ENCODE measurements at regions not wholly inside any gene's neighbourhood (a gene's known extent, or its start where the extent isn't known, plus 50 kb on each side); places are given as distances from the start of the nearest gene placed in this dataset.

DNA sequence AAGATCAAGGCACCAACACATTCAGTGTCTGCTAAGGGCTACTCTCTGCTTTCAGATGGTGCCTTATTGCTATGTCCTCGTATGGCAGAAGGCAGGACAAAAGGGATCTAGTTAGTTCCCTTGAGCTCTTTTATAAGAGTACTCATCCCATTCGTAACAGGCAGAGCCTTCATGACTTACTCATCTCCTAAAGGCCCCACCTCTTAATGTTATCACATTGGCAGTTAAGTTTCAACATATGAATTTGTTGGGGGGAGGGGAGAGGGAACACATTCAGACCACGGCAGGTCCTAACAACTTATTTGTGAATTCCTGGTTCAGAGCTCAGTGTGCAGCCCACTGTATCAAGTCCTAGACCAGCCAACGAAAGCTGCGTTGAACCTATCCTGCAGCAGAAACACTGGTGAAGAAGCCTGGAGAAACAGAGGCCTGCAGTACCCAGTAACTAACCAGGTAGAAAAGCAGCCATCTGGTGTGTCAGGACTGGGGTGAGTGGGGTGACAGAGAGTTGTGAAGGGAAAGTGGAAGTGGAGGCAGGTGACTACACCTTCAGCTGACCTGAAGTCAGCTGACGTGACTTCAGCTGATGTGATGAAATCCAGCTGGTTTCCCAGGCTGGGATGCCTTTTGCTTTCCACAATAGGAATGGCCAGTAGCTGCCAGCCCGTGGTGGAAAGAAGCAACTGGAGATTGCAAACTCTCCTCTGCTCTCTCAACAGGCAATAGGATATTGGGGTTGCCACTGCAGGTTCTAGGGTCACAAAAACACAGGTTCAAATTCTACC is 101.6 kb upstream of the PLXNC1 start:
- no peak for ATAC-seq

More for the DNA sequence above, 101.6 kb upstream of the PLXNC1 start:
- H3K79me2 ChIP-seq (replicated peaks; ENCODE audit: insufficient read depth) = no peaks in the 10 kb centered on the region
- peaks cover 3% of the 10 kb centered on the region; the same call in 1 of the 3 replicates for H3K36me3 Mint-ChIP-seq (ENCODE audit: low read depth)
- no peak for TF ChIP-seq CREB1 (CRISPR knock-in tag; IDR thresholded peaks at IDR 0.05; ENCODE audit: low read depth)
- TF ChIP-seq EZH2phosphoT487 (IDR thresholded peaks at IDR 0.05; ENCODE audit: unreplicated experiment) = no peak
- no peak for TF ChIP-seq ZNF331 (CRISPR knock-in tag; IDR thresholded peaks at IDR 0.05; ENCODE audit: low read depth)
- TF ChIP-seq POLR2AphosphoS5 (IDR thresholded peaks at IDR 0.05; ENCODE audit: low read depth) = no peak
- TF ChIP-seq, protein P1, sequence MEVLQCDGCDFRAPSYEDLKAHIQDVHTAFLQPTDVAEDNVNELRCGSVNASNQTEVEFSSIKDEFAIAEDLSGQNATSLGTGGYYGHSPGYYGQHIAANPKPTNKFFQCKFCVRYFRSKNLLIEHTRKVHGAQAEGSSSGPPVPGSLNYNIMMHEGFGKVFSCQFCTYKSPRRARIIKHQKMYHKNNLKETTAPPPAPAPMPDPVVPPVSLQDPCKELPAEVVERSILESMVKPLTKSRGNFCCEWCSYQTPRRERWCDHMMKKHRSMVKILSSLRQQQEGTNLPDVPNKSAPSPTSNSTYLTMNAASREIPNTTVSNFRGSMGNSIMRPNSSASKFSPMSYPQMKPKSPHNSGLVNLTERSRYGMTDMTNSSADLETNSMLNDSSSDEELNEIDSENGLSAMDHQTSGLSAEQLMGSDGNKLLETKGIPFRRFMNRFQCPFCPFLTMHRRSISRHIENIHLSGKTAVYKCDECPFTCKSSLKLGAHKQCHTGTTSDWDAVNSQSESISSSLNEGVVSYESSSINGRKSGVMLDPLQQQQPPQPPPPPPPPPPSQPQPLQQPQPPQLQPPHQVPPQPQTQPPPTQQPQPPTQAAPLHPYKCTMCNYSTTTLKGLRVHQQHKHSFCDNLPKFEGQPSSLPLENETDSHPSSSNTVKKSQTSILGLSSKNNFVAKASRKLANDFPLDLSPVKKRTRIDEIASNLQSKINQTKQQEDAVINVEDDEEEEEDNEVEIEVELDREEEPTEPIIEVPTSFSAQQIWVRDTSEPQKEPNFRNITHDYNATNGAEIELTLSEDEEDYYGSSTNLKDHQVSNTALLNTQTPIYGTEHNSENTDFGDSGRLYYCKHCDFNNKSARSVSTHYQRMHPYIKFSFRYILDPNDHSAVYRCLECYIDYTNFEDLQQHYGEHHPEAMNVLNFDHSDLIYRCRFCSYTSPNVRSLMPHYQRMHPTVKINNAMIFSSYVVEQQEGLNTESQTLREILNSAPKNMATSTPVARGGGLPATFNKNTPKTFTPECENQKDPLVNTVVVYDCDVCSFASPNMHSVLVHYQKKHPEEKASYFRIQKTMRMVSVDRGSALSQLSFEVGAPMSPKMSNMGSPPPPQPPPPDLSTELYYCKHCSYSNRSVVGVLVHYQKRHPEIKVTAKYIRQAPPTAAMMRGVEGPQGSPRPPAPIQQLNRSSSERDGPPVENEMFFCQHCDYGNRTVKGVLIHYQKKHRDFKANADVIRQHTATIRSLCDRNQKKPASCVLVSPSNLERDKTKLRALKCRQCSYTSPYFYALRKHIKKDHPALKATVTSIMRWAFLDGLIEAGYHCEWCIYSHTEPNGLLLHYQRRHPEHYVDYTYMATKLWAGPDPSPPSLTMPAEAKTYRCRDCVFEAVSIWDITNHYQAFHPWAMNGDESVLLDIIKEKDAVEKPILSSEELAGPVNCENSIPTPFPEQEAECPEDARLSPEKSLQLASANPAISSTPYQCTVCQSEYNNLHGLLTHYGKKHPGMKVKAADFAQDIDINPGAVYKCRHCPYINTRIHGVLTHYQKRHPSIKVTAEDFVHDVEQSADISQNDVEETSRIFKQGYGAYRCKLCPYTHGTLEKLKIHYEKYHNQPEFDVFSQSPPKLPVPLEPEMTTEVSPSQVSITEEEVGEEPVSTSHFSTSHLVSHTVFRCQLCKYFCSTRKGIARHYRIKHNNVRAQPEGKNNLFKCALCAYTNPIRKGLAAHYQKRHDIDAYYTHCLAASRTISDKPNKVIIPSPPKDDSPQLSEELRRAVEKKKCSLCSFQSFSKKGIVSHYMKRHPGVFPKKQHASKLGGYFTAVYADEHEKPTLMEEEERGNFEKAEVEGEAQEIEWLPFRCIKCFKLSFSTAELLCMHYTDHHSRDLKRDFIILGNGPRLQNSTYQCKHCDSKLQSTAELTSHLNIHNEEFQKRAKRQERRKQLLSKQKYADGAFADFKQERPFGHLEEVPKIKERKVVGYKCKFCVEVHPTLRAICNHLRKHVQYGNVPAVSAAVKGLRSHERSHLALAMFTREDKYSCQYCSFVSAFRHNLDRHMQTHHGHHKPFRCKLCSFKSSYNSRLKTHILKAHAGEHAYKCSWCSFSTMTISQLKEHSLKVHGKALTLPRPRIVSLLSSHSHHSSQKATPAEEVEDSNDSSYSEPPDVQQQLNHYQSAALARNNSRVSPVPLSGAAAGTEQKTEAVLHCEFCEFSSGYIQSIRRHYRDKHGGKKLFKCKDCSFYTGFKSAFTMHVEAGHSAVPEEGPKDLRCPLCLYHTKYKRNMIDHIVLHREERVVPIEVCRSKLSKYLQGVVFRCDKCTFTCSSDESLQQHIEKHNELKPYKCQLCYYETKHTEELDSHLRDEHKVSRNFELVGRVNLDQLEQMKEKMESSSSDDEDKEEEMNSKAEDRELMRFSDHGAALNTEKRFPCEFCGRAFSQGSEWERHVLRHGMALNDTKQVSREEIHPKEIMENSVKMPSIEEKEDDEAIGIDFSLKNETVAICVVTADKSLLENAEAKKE (CRISPR knock-in tag; IDR thresholded peaks at IDR 0.05) = no peak
- TF ChIP-seq, protein P2, sequence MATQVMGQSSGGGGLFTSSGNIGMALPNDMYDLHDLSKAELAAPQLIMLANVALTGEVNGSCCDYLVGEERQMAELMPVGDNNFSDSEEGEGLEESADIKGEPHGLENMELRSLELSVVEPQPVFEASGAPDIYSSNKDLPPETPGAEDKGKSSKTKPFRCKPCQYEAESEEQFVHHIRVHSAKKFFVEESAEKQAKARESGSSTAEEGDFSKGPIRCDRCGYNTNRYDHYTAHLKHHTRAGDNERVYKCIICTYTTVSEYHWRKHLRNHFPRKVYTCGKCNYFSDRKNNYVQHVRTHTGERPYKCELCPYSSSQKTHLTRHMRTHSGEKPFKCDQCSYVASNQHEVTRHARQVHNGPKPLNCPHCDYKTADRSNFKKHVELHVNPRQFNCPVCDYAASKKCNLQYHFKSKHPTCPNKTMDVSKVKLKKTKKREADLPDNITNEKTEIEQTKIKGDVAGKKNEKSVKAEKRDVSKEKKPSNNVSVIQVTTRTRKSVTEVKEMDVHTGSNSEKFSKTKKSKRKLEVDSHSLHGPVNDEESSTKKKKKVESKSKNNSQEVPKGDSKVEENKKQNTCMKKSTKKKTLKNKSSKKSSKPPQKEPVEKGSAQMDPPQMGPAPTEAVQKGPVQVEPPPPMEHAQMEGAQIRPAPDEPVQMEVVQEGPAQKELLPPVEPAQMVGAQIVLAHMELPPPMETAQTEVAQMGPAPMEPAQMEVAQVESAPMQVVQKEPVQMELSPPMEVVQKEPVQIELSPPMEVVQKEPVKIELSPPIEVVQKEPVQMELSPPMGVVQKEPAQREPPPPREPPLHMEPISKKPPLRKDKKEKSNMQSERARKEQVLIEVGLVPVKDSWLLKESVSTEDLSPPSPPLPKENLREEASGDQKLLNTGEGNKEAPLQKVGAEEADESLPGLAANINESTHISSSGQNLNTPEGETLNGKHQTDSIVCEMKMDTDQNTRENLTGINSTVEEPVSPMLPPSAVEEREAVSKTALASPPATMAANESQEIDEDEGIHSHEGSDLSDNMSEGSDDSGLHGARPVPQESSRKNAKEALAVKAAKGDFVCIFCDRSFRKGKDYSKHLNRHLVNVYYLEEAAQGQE (IDR thresholded peaks at IDR 0.05; ENCODE audit: unreplicated experiment) = no peak
- TF ChIP-seq, protein P3, sequence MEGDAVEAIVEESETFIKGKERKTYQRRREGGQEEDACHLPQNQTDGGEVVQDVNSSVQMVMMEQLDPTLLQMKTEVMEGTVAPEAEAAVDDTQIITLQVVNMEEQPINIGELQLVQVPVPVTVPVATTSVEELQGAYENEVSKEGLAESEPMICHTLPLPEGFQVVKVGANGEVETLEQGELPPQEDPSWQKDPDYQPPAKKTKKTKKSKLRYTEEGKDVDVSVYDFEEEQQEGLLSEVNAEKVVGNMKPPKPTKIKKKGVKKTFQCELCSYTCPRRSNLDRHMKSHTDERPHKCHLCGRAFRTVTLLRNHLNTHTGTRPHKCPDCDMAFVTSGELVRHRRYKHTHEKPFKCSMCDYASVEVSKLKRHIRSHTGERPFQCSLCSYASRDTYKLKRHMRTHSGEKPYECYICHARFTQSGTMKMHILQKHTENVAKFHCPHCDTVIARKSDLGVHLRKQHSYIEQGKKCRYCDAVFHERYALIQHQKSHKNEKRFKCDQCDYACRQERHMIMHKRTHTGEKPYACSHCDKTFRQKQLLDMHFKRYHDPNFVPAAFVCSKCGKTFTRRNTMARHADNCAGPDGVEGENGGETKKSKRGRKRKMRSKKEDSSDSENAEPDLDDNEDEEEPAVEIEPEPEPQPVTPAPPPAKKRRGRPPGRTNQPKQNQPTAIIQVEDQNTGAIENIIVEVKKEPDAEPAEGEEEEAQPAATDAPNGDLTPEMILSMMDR (conservative IDR thresholded peaks at IDR 0.05; ENCODE audit: low read depth in 2 of 2) = no peak
- TF ChIP-seq, protein P4, sequence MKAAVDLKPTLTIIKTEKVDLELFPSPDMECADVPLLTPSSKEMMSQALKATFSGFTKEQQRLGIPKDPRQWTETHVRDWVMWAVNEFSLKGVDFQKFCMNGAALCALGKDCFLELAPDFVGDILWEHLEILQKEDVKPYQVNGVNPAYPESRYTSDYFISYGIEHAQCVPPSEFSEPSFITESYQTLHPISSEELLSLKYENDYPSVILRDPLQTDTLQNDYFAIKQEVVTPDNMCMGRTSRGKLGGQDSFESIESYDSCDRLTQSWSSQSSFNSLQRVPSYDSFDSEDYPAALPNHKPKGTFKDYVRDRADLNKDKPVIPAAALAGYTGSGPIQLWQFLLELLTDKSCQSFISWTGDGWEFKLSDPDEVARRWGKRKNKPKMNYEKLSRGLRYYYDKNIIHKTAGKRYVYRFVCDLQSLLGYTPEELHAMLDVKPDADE (IDR thresholded peaks at IDR 0.05) = no peak
- TF ChIP-seq EZH2 (IDR thresholded peaks at IDR 0.05; ENCODE audit: low read depth, unreplicated experiment) = no peak
- TF ChIP-seq STAT1 (IDR thresholded peaks at IDR 0.05; ENCODE audit: unreplicated experiment) = no peak
- TF ChIP-seq NANOG (IDR thresholded peaks at IDR 0.05; ENCODE audit: borderline replicate concordance) = no peak
- TF ChIP-seq ZNF114 (CRISPR knock-in tag; IDR thresholded peaks at IDR 0.05) = no peak
- no peak for TF ChIP-seq JUNB (IDR thresholded peaks at IDR 0.05; ENCODE audit: unreplicated experiment)
- H4K20me1 ChIP-seq (replicated peaks; ENCODE audit: insufficient read depth) = no peaks in the 10 kb centered on the region
- no peak overlapping the region for H3K4me3 ChIP-seq
- H3F3A ChIP-seq (replicated peaks; ENCODE audit: low read depth) = no peaks in the 10 kb centered on the region
- no peak overlapping the region for H3K27ac Mint-ChIP-seq
- H3K27me3 ChIP-seq (ENCODE audit: insufficient read depth) = no peaks in the 10 kb centered on the region
- no peak overlapping the region for H3K27ac ChIP-seq (ENCODE audit: low read depth)
- H3K9me2 ChIP-seq (ENCODE audit: insufficient read depth) = peaks cover 8% of the 10 kb centered on the region; the same call in 1 of the 2 replicates
- no peak overlapping the region for H3K4me2 ChIP-seq
- peaks cover 4% of the 10 kb centered on the region for H3K4me1 Mint-ChIP-seq
- no peak for DNase-seq (ENCODE audit: low spot score)
- H2AFZ ChIP-seq = peak overlapping the region; percentile 80; the same call in 1 of the 2 replicates
- no peaks in the 10 kb centered on the region for H3K36me3 ChIP-seq (ENCODE audit: insufficient read depth)
- no peaks in the 10 kb centered on the region for H3K4me1 ChIP-seq (ENCODE audit: insufficient read depth)
- peaks cover 5% of the 10 kb centered on the region for H3K27me3 Mint-ChIP-seq (ENCODE audit: insufficient read depth, low read depth, poor library complexity)
- no peak overlapping the region for H3K4me3 Mint-ChIP-seq
- H3K9me3 Mint-ChIP-seq = peaks cover 7% of the 10 kb centered on the region; the same call in 2 of the 3 replicates

Measured in GM23338 (cell line).